ENCODE measurements at regions not wholly inside any gene's neighbourhood (a gene's known extent, or its start where the extent isn't known, plus 50 kb on each side); places are given as distances from the start of the nearest gene placed in this dataset.

DNA sequence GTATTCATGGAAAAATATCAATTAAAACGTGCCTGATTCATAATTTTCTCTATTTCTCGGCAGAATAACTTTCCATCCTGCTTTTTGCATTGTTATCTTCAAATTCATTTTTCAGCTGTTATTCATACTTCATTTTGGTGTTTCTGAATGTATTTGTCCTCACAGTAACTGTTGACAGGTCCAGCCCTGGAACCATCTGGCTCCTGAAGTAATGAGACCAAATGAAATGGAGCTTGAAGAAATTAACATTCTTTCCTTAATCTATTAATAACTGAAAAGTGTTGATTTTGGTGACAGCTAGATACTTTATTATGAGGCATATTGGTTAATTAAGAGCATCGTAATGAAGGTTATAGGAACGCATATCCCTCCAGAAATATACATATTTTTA is 257.0 kb upstream of the MINDY3 start:
- no peaks in the 10 kb centered on the region for H3K36me3 Mint-ChIP-seq (ENCODE audit: insufficient read depth, unreplicated experiment)
- no peak for DNase-seq
- intact Hi-C loops (cut with micrococcal nuclease; ENCODE audit: unreplicated experiment): loop anchor here (2.0 to 10.0 kb wide), 2 partner anchors 428 to 660 kb away; no protein-coding TSS in a partner anchor

DNA sequence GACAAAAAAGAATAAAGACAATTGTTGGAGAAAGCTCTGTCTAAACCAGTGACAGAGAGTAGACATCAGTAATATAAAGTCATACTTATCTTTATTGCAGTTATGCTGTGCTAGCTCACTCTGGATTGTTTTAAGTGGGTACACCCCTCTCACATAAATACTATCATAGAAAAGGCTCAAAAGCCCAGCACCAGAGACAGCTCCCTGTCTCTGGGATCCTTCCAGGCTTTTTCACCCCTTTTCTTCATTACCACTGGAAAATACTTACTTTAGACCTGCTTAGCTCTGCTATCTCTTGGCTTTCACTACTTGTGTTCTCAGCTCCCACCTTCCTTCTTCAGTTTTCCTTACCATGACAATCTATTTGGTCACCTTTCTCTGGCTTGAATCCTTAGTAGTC is 259.1 kb upstream of the MINDY3 start:
- Mint-ChIP-seq H3K27ac (ENCODE audit: unreplicated experiment) (no peak overlapping the region), H3K9me3 (ENCODE audit: low read depth, unreplicated experiment) (no peaks in the 10 kb centered on the region), H3K4me1 (ENCODE audit: low read depth, unreplicated experiment) (no peaks in the 10 kb centered on the region), H3K36me3 (ENCODE audit: insufficient read depth, unreplicated experiment) (no peaks in the 10 kb centered on the region), H3K27me3 (ENCODE audit: unreplicated experiment) (no peaks in the 10 kb centered on the region), H3K4me3 (ENCODE audit: low read depth, unreplicated experiment) (no peak overlapping the region)
- no peak for DNase-seq
- TF ChIP-seq, protein P1, sequence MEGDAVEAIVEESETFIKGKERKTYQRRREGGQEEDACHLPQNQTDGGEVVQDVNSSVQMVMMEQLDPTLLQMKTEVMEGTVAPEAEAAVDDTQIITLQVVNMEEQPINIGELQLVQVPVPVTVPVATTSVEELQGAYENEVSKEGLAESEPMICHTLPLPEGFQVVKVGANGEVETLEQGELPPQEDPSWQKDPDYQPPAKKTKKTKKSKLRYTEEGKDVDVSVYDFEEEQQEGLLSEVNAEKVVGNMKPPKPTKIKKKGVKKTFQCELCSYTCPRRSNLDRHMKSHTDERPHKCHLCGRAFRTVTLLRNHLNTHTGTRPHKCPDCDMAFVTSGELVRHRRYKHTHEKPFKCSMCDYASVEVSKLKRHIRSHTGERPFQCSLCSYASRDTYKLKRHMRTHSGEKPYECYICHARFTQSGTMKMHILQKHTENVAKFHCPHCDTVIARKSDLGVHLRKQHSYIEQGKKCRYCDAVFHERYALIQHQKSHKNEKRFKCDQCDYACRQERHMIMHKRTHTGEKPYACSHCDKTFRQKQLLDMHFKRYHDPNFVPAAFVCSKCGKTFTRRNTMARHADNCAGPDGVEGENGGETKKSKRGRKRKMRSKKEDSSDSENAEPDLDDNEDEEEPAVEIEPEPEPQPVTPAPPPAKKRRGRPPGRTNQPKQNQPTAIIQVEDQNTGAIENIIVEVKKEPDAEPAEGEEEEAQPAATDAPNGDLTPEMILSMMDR (IDR thresholded peaks at IDR 0.05; ENCODE audit: unreplicated experiment): no peak
- CTCF ChIA-PET: no interaction called here
- no TSS peak for BruUV-seq (replicated peaks)
- intact Hi-C loops (cut with micrococcal nuclease; ENCODE audit: unreplicated experiment): loop anchor here (10.0 kb wide), 1 partner anchor 425 kb away; no protein-coding TSS in a partner anchor

More for the DNA sequence above, 257.0 kb upstream of the MINDY3 start:
- H3K27ac Mint-ChIP-seq (ENCODE audit: unreplicated experiment): no peak overlapping the region
- H3K27me3 Mint-ChIP-seq (ENCODE audit: unreplicated experiment): no peaks in the 10 kb centered on the region
- no TSS peak for BruUV-seq (replicated peaks)
- CTCF ChIA-PET: interaction anchor here (0.5 kb wide), 1 partner anchor 423 kb away, joined by 3 read pairs; no protein-coding TSS in a partner anchor
- H3K9me3 Mint-ChIP-seq (ENCODE audit: low read depth, unreplicated experiment): peaks cover 4% of the 10 kb centered on the region
- no peaks in the 10 kb centered on the region for H3K4me1 Mint-ChIP-seq (ENCODE audit: low read depth, unreplicated experiment)
- no peak overlapping the region for H3K4me3 Mint-ChIP-seq (ENCODE audit: low read depth, unreplicated experiment)
- TF ChIP-seq, protein P1 (IDR thresholded peaks at IDR 0.05; ENCODE audit: unreplicated experiment): no peak

DNA sequence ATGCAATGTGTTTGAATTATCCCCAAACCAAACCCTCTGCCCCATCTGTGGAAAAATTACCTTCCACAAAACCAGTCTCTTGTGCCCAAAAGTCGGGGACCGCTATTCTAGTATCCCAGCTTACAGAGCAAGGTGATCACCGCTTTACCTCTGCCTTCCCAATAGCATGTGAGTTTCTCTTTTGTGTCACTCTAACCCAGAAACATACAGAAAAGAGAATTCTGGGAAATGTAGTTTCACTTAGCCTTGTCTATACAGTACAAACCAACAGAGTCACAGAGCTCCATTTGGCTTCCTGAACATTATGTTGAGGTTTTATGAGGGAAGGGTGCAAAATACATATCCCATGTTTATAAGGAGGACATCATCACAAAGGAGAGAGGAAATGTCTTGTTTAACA is 260.3 kb upstream of the MINDY3 start:
- TF ChIP-seq, protein P1 (IDR thresholded peaks at IDR 0.05; ENCODE audit: unreplicated experiment): no peak
- no peaks in the 10 kb centered on the region for H3K27me3 Mint-ChIP-seq (ENCODE audit: unreplicated experiment)
- no peak overlapping the region for H3K27ac Mint-ChIP-seq (ENCODE audit: unreplicated experiment)
- no peaks in the 10 kb centered on the region for H3K36me3 Mint-ChIP-seq (ENCODE audit: insufficient read depth, unreplicated experiment)
- no TSS peak for BruUV-seq (replicated peaks)
- CTCF ChIA-PET: no interaction called here
- intact Hi-C loops (cut with micrococcal nuclease; ENCODE audit: unreplicated experiment): no loop called here
- DNase-seq: no peak
- no peaks in the 10 kb centered on the region for H3K4me1 Mint-ChIP-seq (ENCODE audit: low read depth, unreplicated experiment)
- H3K9me3 Mint-ChIP-seq (ENCODE audit: low read depth, unreplicated experiment): no peaks in the 10 kb centered on the region
- H3K4me3 Mint-ChIP-seq (ENCODE audit: low read depth, unreplicated experiment): no peak overlapping the region

DNA sequence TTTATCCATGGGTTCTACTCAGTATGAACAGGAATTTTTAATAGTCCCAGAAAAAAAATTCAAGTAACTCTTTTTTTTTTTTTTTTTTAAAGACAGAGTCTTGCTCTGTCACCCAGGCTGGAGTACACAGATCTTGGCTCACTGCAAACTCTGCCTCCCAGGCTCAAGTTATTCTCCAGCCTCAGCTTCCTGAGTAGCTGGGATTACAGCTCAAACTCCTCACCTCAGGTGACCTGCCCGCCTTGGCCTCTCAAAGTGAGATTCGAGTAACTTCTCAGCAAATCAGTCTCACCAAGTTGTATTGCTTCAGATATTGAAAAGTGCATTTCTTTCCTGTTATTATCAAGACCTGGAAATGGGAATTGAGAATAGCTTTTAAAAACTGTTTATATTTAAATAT is 281.2 kb upstream of the MINDY3 start:
- intact Hi-C loops (cut with micrococcal nuclease; ENCODE audit: unreplicated experiment): no loop called here
- no TSS peak for BruUV-seq (replicated peaks)
- CTCF ChIA-PET: no interaction called here
- Mint-ChIP-seq H3K27ac (ENCODE audit: unreplicated experiment) (no peak overlapping the region), H3K9me3 (ENCODE audit: low read depth, unreplicated experiment) (peaks cover 11% of the 10 kb centered on the region), H3K36me3 (ENCODE audit: insufficient read depth, unreplicated experiment) (no peaks in the 10 kb centered on the region), H3K4me1 (ENCODE audit: low read depth, unreplicated experiment) (no peaks in the 10 kb centered on the region), H3K27me3 (ENCODE audit: unreplicated experiment) (no peaks in the 10 kb centered on the region), H3K4me3 (ENCODE audit: low read depth, unreplicated experiment) (no peak overlapping the region)
- DNase-seq: no peak
- TF ChIP-seq, protein P1 (IDR thresholded peaks at IDR 0.05; ENCODE audit: unreplicated experiment): no peak
